G401 (cell line): ENCODE measurements at regions not wholly inside any gene's neighbourhood (a gene's known extent, or its start where the extent isn't known, plus 50 kb on each side); places are given as distances from the start of the nearest gene placed in this dataset.

Source experiments
- DNase-seq: peaks from one replicate; pipeline ENCODE4 v3.0.0-alpha.2; 2015; ENCODE audit warnings: low spot score
- in situ Hi-C: cut with HindIII; loops from 2 replicates; pipeline ENCODE4 v1.10.0; 2016; ENCODE audit warnings: low sequenced_read_pairs, mixed read lengths

DNA sequence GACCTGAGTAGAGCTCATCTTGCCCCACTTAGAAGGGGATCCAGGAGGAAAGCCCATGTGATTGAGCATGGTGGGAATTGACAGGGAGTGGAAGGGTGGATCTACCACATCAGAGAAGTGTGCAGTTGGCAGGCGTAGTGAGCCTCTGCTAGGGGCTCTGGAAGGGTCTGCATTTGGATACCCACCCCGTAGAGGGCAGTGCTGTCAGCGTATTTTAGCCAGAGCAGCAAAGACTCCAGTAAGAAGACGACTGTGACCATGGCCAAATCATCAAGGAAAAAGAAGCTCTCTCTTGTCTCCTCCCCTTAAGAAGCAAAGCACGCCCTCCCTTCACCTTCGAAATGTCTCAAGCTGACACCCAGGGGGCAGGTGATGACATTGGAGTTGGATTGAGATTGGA lies 68.8 kb upstream of the INHBA start:
- in situ Hi-C loops: no loop called here
- no peak for DNase-seq

DNA sequence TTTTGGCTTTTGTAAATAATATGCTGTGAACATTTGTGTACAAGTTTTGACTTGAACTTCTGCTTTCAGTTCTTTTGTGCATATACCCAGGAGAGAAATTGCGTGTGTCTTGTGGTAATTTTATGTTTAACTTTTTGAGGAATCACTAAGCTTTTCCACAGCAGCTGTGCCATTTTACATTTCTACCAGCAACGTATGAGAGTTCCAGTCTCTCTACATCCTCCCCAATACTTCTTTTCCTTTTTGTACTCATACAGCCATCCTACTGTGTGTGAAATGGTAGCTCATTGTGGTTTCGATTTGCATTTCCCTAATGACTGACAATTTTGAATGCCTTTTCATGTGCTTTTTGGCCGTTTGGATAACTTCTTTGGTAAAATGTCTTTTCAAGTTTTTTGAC lies 66.3 kb upstream of the INHBA start:
- no peak for DNase-seq
- in situ Hi-C loops: no loop called here

DNA sequence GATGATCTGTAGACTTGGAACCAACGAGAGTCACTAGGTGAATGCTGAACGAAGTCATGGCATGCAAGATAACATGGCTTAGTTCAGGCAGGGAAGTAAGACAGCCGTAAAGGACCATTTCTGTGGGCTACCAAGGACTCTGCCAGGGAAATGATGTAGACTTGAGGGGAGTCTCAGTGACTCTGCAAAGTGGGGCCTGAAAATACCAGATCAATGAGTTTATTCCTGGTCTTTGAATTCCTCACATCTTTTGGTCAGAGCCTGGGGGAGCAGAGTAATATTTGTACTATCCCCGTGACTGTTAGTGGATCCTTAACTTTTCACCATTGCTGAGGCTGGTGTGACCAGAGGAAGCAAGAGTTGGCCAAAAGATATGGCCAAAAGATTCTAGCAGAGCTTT lies 60.7 kb upstream of the INHBA start:
- no peak for DNase-seq
- in situ Hi-C loops: no loop called here

DNA sequence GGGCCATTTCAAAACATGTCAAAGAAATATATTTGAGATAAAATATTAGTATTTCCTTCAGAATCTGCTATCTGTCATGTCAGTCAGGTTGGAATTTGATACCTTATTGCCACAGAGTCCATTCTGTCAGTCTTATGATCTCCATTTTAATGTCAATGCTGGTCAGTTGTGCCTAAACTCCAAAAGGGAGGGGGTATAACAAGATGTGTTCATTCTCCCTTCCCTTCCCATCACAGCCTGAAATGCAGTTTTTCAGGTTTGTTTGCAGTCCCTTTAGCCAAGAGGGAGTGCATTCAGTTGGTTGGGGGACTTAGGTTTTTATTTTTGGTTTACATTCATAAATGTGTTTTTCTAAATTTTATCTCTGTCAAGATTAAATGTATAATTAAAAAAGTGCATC lies 59.8 kb upstream of the INHBA start:
- in situ Hi-C loops: no loop called here

DNA sequence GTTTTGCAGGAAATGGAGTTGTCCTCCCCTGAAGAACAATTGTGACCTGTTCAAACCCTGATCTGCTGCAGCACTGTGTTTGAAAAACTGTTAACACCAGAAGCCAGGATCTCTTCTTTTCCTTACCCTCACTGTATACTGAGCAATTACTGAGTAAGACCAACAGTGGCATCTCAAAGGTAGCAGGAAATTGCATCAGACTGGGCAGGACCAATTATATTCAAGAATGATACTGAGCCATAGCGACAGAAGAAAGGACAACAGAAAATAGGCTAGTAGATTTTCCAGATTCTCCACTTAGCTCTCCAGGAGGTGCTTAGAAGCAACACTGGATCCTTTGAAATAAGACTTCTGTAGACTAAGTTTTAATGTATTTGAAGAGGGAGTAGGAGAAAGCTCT lies 57.4 kb upstream of the INHBA start:
- DNase-seq: no peak
- in situ Hi-C loops: no loop called here

More for the DNA sequence above, 59.8 kb upstream of the INHBA start:
- DNase-seq: no peak

DNA sequence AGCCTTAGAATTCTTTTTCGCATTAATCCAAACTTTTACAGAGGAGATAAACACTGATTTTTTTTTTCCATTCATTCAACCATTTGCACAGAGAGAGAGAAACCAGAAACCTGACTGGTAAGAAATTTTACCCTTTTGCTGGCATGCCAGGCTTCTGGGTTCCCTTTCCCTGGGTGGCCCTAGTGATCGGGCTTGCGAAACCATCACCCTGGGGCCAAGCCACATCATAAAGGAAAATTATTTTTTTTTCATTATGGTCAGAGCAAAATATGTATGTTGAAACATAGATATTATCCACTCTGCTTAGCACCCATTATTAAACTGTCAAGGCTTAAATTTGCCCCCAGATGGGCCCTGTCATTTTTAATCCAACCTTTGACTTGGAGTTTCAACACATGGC lies 55.4 kb upstream of the INHBA start:
- no peak for DNase-seq
- in situ Hi-C loops: no loop called here

DNA sequence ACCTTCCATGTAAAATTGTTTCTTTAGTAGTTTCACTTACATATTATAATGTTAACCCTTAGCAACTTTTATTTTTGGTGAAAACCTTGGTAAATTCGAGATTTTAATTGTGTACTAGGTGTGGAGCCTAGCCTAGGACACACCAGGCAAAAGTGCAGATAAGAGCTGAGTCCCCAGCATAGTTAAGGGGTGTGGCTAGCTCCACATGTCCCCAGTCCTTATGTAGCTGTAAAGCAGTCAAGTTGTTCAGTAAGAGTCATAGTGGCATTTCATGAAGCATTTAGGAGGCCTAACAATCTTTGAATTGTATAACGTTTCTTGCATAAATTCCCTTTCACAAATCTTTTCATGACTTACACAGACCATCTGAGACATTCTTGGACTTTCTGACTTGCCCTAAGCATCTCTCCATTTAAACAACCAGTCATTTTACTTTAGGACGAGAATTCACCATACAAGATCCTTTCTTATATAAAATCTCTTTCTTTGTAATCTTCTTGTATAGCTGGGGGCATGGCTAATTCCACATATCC lies 53.8 kb upstream of the INHBA start:
- in situ Hi-C loops: no loop called here
- no peak for DNase-seq

DNA sequence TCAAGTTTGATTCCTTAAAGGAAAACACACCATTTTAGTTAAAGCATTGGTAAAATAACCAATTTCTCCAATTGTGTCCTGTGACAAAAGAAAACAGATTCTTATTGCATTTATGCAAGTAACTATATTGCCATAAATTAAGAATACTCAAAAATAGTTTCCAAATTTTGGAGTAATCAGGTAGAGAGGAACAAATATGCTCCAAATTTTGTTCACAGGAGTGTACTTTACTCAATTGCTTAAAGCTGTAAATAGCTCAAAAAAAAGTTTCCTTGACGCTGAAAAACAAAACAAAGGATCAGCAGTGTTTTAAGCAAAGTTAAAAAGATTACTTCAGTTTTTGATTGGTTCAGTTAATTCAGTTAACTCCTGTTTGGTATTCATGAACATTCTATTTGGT lies 52.2 kb upstream of the INHBA start:
- in situ Hi-C loops: no loop called here
- no peak for DNase-seq

DNA sequence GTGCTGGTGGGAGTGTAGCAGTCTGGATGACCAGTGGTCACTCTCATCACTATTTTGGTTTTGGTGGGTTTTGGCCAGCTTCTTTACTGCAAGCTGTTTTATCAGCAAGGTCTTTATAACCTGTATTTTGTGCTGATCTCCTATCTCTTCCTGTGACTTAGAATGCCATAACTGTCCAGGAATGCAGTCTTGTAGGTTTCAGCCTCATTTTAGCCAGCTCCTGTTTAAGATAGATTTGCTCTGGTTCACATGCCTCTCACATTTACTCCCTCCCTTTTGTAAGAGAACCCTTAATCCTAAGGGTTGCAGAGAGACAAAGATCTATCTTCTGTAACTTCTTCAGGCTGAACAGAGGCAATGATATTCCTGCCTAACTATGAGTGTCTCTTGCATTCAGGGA lies 51.2 kb upstream of the INHBA start:
- no peak for DNase-seq
- in situ Hi-C loops: no loop called here
